GM23338 (cell line): ENCODE measurements at regions not wholly inside any gene's neighbourhood (a gene's known extent, or its start where the extent isn't known, plus 50 kb on each side); places are given as distances from the start of the nearest gene placed in this dataset.

Source experiments
- ATAC-seq: fragments of 200-7000 bp; cut with Tn5 transposase; 3 replicates; pipeline ENCODE4 v1.9.1; 2020
- DNase-seq: peaks from one replicate; pipeline ENCODE4 v3.0.0-alpha.2; 2015; ENCODE audit warnings: low spot score
- H2AFZ ChIP-seq: fragments of 200-600 bp; sonication (generic); 2 replicates; pipeline ENCODE4 v1.8.0; 2016; ENCODE audit warnings: antibody characterized with exemption, mild to moderate bottlenecking, moderate library complexity
- H3F3A ChIP-seq: fragments of 200-600 bp; sonication (generic); replicated peaks from 2 replicates; pipeline ENCODE4 v1.8.0; 2017; ENCODE audit warnings: antibody characterized with exemption, mixed run types, low read depth
- H3K27ac ChIP-seq: fragments of 200-600 bp; sonication (generic); 2 replicates; pipeline ENCODE4 v1.6.1; 2016; ENCODE audit warnings: low read depth
- H3K27me3 ChIP-seq: fragments of 200-600 bp; sonication (generic); 2 replicates; pipeline ENCODE4 v1.8.0; 2016; ENCODE audit warnings: mild to moderate bottlenecking, mixed run types, moderate library complexity; ENCODE audit not compliant: insufficient read depth
- H3K36me3 ChIP-seq: fragments of 200-600 bp; sonication (generic); 2 replicates; pipeline ENCODE4 v1.8.0; 2016; ENCODE audit warnings: mild to moderate bottlenecking; ENCODE audit not compliant: insufficient read depth
- H3K4me1 ChIP-seq: fragments of 200-600 bp; sonication (generic); 2 replicates; pipeline ENCODE4 v1.8.0; 2016; ENCODE audit warnings: mild to moderate bottlenecking, moderate library complexity; ENCODE audit not compliant: insufficient read depth
- H3K4me2 ChIP-seq: fragments of 200-600 bp; sonication (generic); 2 replicates; pipeline ENCODE4 v1.7.1; 2017; ENCODE audit warnings: mixed run types
- H3K4me3 ChIP-seq: fragments of 200-600 bp; sonication (generic); 2 replicates; pipeline ENCODE4 v1.6.1; 2016; ENCODE audit warnings: mixed run types
- H3K79me2 ChIP-seq: fragments of 200-600 bp; sonication (generic); replicated peaks from 2 replicates; pipeline ENCODE4 v1.8.0; 2017; ENCODE audit warnings: mild to moderate bottlenecking; ENCODE audit not compliant: insufficient read depth
- H3K9me2 ChIP-seq: fragments of 200-600 bp; sonication (generic); 2 replicates; pipeline ENCODE4 v1.8.0; 2017; ENCODE audit not compliant: insufficient read depth
- H4K20me1 ChIP-seq: fragments of 200-600 bp; sonication (generic); replicated peaks from 2 replicates; pipeline ENCODE4 v1.8.0; 2017; ENCODE audit warnings: mild to moderate bottlenecking; ENCODE audit not compliant: insufficient read depth
- H3K27ac Mint-ChIP-seq: 2 replicates; pipeline ENCODE4 v1.8.0; 2020; ENCODE audit warnings: inconsistent platforms, mild to moderate bottlenecking, moderate library complexity, mixed read lengths
- H3K27me3 Mint-ChIP-seq: 3 replicates; pipeline ENCODE4 v1.8.0; 2022; ENCODE audit warnings: low read depth, mild to moderate bottlenecking, moderate library complexity, mixed read lengths, inconsistent platforms; ENCODE audit not compliant: insufficient read depth, poor library complexity
- H3K36me3 Mint-ChIP-seq: 3 replicates; pipeline ENCODE4 v1.8.0; 2021; ENCODE audit warnings: low read depth, mild to moderate bottlenecking, inconsistent platforms, moderate library complexity, mixed read lengths
- H3K4me1 Mint-ChIP-seq: 3 replicates; pipeline ENCODE4 v1.8.0; 2020; ENCODE audit warnings: mild to moderate bottlenecking, inconsistent platforms, mixed read lengths
- H3K4me3 Mint-ChIP-seq: 3 replicates; pipeline ENCODE4 v1.8.0; 2021; ENCODE audit warnings: moderate library complexity, mild to moderate bottlenecking, inconsistent platforms, mixed read lengths
- H3K9me3 Mint-ChIP-seq: 3 replicates; pipeline ENCODE4 v1.8.0; 2020; ENCODE audit warnings: moderate library complexity, mild to moderate bottlenecking, inconsistent platforms, mixed read lengths
- CREB1 ChIP-seq: fragments of 250-450 bp; sonication (Bioruptor Pico); IDR thresholded peaks from 2 replicates; pipeline ENCODE4 v1.5.0; 2020; ENCODE audit warnings: low read depth, mild to moderate bottlenecking, moderate library complexity
- JUNB ChIP-seq: IDR thresholded peaks from one replicate; pipeline ENCODE4 v1.6.1; 2016; ENCODE audit warnings: antibody characterized with exemption; ENCODE audit not compliant: unreplicated experiment
- NANOG ChIP-seq: IDR thresholded peaks from 2 replicates; pipeline ENCODE4 v1.6.1; 2016; ENCODE audit warnings: antibody characterized with exemption, borderline replicate concordance
- POLR2AphosphoS5 ChIP-seq: IDR thresholded peaks from 2 replicates; pipeline ENCODE4 v1.6.1; 2016; ENCODE audit warnings: antibody characterized with exemption, low read depth
- STAT1 ChIP-seq: IDR thresholded peaks from one replicate; pipeline ENCODE4 v1.6.1; 2016; ENCODE audit warnings: antibody characterized with exemption; ENCODE audit not compliant: unreplicated experiment
- ZNF114 ChIP-seq: fragments of 250-450 bp; sonication (Bioruptor Pico); IDR thresholded peaks from 2 replicates; pipeline ENCODE4 v1.5.0; 2020; ENCODE audit warnings: mild to moderate bottlenecking, moderate library complexity
- ZNF331 ChIP-seq: fragments of 250-450 bp; sonication (Bioruptor Pico); IDR thresholded peaks from 2 replicates; pipeline ENCODE4 v1.5.0; 2020; ENCODE audit warnings: low read depth, mild to moderate bottlenecking, moderate library complexity
- ZNF462 ChIP-seq: fragments of 250-450 bp; sonication (Bioruptor Pico); IDR thresholded peaks from 2 replicates; pipeline ENCODE4 v1.5.0; 2020; ENCODE audit warnings: mild to moderate bottlenecking, moderate library complexity
- TF ChIP-seq, protein P1 (sequence below): IDR thresholded peaks from one replicate; pipeline ENCODE4 v1.6.1; 2018; ENCODE audit warnings: antibody characterized with exemption; ENCODE audit not compliant: unreplicated experiment
- TF ChIP-seq, protein P2 (sequence below), 2 experiments: fragments of 200-600 bp in 1 of 2; sonication (generic) in 1 of 2; conservative IDR thresholded peaks; 2 replicates each; pipeline versions ENCODE4 v1.5.1 to v1.6.1; 2016 to 2017; ENCODE audit warnings: antibody characterized with exemption in 2 of 2, low read depth in 2 of 2, mild to moderate bottlenecking in 2 of 2, moderate library complexity in 1 of 2

DNA sequence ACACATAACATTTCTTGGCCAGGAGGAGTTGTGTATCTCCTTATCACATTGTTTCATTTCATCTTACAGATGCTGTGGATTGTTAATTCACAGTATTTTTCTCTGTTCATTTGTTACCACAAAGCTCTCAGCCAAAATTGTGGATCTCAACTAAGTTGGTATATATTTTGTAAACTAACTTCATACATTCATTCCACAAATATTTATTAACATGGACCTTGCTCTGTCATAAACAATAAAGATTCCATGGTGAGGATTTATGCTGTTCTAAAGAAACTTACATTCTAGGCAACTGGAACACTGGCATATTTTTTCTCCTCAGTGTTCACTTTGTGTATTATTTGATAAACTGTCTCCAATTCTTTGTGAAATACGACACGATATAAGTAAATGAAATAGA is 268.8 kb downstream of the CNTN3 start (continued):
- TF ChIP-seq, protein P1, sequence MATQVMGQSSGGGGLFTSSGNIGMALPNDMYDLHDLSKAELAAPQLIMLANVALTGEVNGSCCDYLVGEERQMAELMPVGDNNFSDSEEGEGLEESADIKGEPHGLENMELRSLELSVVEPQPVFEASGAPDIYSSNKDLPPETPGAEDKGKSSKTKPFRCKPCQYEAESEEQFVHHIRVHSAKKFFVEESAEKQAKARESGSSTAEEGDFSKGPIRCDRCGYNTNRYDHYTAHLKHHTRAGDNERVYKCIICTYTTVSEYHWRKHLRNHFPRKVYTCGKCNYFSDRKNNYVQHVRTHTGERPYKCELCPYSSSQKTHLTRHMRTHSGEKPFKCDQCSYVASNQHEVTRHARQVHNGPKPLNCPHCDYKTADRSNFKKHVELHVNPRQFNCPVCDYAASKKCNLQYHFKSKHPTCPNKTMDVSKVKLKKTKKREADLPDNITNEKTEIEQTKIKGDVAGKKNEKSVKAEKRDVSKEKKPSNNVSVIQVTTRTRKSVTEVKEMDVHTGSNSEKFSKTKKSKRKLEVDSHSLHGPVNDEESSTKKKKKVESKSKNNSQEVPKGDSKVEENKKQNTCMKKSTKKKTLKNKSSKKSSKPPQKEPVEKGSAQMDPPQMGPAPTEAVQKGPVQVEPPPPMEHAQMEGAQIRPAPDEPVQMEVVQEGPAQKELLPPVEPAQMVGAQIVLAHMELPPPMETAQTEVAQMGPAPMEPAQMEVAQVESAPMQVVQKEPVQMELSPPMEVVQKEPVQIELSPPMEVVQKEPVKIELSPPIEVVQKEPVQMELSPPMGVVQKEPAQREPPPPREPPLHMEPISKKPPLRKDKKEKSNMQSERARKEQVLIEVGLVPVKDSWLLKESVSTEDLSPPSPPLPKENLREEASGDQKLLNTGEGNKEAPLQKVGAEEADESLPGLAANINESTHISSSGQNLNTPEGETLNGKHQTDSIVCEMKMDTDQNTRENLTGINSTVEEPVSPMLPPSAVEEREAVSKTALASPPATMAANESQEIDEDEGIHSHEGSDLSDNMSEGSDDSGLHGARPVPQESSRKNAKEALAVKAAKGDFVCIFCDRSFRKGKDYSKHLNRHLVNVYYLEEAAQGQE: no peak
- TF ChIP-seq JUNB (no peak), NANOG (no peak)

DNA sequence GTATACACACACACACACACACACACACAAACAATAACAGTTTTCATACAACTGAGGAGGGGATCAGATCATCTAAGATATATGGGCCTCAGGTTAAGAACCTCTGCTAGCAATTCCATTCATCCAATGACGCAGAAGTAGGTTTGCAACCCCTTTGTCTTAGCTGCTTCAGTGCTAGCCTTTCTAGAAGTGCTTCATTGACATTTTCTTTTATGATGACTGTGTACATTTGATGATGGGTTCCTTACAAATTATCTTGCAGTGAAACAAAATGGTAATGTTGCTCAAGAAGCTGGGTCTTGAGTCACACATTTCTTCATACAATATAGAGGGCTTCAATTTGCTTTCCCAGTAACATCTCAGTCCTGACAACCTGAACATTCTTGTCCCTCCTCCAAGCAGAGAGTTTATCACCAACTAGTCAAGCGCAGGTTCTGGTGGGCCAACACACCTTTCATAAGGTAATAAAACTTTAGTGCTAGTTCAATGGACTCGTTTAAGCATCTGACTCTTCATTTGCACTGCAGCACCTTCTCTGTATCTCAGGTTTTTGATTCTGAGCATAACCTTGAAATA is 269.5 kb downstream of the CNTN3 start:
- no peak overlapping the region for H2AFZ ChIP-seq
- no peaks in the 10 kb centered on the region for H3F3A ChIP-seq
- no peak overlapping the region for H3K27ac Mint-ChIP-seq
- no peaks in the 10 kb centered on the region for H3K79me2 ChIP-seq
- H3K9me3 Mint-ChIP-seq: no peaks in the 10 kb centered on the region
- H3K4me3 Mint-ChIP-seq: no peak overlapping the region
- peaks cover 3% of the 10 kb centered on the region; the same call in 1 of the 2 replicates for H3K9me2 ChIP-seq
- no peak overlapping the region for H3K4me3 ChIP-seq
- H4K20me1 ChIP-seq: no peaks in the 10 kb centered on the region
- no peak overlapping the region for H3K27ac ChIP-seq
- no peaks in the 10 kb centered on the region for H3K36me3 Mint-ChIP-seq
- H3K27me3 Mint-ChIP-seq: no peaks in the 10 kb centered on the region
- no peaks in the 10 kb centered on the region for H3K4me1 Mint-ChIP-seq
- DNase-seq (no peak), ATAC-seq (no peak)
- H3K4me1 ChIP-seq: no peaks in the 10 kb centered on the region
- H3K4me2 ChIP-seq: no peak overlapping the region
- H3K36me3 ChIP-seq: no peaks in the 10 kb centered on the region
- H3K27me3 ChIP-seq: no peaks in the 10 kb centered on the region
- no peak for TF ChIP-seq CREB1
- no peak for TF ChIP-seq POLR2AphosphoS5
- TF ChIP-seq STAT1: no peak
- no peak for TF ChIP-seq ZNF114 (CRISPR knock-in tag)
- TF ChIP-seq NANOG: no peak
- no peak for TF ChIP-seq ZNF331 (CRISPR knock-in tag)
- TF ChIP-seq, protein P1: no peak
- TF ChIP-seq, protein P2, sequence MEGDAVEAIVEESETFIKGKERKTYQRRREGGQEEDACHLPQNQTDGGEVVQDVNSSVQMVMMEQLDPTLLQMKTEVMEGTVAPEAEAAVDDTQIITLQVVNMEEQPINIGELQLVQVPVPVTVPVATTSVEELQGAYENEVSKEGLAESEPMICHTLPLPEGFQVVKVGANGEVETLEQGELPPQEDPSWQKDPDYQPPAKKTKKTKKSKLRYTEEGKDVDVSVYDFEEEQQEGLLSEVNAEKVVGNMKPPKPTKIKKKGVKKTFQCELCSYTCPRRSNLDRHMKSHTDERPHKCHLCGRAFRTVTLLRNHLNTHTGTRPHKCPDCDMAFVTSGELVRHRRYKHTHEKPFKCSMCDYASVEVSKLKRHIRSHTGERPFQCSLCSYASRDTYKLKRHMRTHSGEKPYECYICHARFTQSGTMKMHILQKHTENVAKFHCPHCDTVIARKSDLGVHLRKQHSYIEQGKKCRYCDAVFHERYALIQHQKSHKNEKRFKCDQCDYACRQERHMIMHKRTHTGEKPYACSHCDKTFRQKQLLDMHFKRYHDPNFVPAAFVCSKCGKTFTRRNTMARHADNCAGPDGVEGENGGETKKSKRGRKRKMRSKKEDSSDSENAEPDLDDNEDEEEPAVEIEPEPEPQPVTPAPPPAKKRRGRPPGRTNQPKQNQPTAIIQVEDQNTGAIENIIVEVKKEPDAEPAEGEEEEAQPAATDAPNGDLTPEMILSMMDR (conservative IDR thresholded peaks at IDR 0.05; ENCODE audit: low read depth in 2 of 2): no peak
- no peak for TF ChIP-seq ZNF462 (CRISPR knock-in tag)
